GM13976 (cell line): ENCODE measurements at regions not wholly inside any gene's neighbourhood (a gene's known extent, or its start where the extent isn't known, plus 50 kb on each side); places are given as distances from the start of the nearest gene placed in this dataset.

Experiments
- DNase-seq: peaks from one replicate; pipeline ENCODE4 v3.0.0; 2012; ENCODE audit warnings: low spot score
- in situ Hi-C: fragments of 300-500 bp; cut with MboI; formaldehyde crosslinking; loops from one replicate; pipeline ENCODE4 v1.12.0; 2022; ENCODE audit warnings: low sequenced_read_pairs, mixed read lengths, inconsistent platforms; ENCODE audit not compliant: unreplicated experiment
- TF ChIP-seq, protein P1 (sequence below): IDR thresholded peaks from 2 replicates; pipeline ENCODE4 v1.5.1; 2012; ENCODE audit warnings: borderline replicate concordance, mild to moderate bottlenecking; ENCODE audit not compliant: insufficient read depth; ENCODE audit errors: extremely low read depth, missing control alignments, control extremely low read depth

DNA sequence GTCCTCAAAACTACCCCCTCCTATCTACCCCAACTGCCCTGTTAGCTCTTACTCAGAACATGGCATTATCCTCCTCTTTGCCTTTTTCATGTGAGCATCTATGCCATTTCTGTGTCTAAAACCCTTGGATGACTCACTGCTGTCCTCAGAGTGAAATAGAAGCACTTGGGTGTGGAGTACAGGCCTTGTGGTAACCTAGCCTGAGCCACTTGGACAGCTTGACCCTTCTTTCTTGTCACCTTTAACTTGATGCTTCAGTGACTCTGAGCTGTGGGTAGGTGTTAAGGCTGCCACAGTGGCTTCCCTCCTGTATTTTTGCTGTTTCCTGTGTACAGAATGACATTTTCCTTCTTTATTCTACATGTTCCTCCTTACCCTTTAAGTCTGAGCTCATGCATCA lies 391.4 kb downstream of the SH3GL2 start:
- TF ChIP-seq, protein P1, sequence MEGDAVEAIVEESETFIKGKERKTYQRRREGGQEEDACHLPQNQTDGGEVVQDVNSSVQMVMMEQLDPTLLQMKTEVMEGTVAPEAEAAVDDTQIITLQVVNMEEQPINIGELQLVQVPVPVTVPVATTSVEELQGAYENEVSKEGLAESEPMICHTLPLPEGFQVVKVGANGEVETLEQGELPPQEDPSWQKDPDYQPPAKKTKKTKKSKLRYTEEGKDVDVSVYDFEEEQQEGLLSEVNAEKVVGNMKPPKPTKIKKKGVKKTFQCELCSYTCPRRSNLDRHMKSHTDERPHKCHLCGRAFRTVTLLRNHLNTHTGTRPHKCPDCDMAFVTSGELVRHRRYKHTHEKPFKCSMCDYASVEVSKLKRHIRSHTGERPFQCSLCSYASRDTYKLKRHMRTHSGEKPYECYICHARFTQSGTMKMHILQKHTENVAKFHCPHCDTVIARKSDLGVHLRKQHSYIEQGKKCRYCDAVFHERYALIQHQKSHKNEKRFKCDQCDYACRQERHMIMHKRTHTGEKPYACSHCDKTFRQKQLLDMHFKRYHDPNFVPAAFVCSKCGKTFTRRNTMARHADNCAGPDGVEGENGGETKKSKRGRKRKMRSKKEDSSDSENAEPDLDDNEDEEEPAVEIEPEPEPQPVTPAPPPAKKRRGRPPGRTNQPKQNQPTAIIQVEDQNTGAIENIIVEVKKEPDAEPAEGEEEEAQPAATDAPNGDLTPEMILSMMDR = no peak

DNA sequence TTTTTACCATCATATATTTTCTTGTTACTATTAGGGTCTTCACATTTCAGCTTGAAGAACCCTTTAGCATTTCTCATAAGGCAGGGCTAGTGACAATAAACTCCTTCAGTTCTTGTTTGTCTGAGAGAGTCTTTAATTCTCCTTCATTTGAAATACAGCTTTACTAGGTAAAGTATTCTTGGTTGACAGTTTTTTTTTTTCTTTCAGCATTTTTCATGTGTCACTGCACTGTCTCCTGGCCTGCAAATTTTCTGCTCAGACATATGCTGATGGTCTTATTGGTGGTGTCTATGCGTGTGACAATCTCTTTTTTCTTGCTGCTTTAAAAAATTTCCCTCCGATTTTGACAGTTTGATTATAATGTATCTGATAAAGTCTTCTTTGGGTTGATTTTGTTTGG lies 399.9 kb downstream of the SH3GL2 start:
- no peak for DNase-seq
- TF ChIP-seq, protein P1 = no peak
- in situ Hi-C loops = no loop called here

More for the DNA sequence above, 391.4 kb downstream of the SH3GL2 start:
- in situ Hi-C loops = no loop called here
- no peak for DNase-seq

DNA sequence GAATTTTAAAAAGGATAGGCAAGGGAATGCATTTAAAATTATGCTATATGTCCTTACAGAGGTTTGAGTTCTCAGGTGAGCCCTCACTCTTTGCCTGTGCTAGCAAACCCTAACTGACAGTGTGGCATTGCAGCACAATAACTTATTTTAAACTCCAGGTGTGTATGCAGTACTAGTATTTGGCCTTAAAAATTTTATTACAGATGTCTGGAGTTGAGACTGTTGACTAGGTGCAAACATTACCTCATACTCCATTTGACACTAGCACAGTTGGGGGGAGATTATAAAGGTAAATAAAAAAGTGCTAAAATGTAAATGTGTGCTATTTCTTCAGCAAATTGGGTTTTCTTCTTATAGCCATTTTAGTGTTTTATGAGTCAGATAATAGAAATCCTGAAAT lies 407.7 kb downstream of the SH3GL2 start:
- DNase-seq = no peak
- TF ChIP-seq, protein P1 = no peak
- in situ Hi-C loops = no loop called here

DNA sequence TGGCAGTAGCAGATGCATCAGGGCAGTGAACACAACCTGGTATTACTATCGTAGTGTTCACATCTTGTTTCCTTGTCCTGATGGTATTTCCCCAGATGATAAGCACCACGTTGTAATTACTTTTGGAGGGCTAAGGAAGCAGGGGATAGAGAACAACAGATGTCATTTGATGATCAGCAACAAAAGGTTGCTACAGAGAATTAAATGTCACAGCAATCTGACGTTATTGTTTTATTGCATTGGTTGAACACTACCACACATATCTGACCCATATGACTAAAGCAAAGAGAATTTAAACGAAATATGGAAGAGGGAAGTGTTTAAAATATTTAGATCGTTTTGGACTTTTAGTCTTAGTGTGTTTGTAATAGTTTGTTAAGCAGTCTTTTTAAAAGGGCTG lies 408.3 kb downstream of the SH3GL2 start:
- DNase-seq = no peak
- TF ChIP-seq, protein P1 = no peak
- in situ Hi-C loops = no loop called here

DNA sequence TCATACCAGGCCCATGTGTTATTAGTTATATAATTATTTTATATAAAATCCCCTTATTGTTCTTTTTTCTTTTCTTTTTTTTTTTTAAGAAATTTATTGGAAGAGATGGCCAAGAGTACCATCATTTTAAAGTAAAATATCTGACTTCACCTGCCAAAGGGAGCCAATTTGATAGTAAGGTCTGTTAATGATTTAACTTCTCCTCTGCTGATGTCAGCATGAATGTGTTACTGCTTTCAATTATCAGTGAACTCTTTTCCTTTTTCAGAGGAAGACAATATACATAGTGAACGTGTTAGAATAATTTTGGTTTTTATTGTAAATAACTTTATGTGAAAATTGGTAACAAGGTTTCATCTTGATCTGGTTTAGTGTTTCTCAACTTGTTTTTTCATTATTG lies 409.6 kb downstream of the SH3GL2 start:
- in situ Hi-C loops = no loop called here
- DNase-seq = no peak
- TF ChIP-seq, protein P1 = no peak

DNA sequence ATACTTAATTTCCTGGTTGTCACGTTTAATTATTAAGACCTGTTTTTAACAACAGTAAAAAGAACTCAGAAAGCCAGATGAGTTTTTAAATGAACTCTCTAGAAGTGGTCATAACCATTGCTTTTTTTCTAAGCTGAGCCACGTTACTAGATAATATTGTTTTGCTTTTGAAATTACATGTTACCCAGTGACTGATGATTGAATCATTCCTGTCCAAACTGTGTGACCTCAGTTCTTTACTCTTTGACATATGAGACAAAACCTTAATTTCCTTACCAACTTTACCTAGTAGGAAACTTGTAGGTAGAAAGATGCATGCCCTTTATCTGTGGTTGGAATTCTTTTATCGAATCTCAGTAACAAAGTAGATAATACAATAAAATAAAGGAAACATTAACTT lies 411.7 kb downstream of the SH3GL2 start:
- in situ Hi-C loops = no loop called here
- TF ChIP-seq, protein P1 = no peak
- no peak for DNase-seq

DNA sequence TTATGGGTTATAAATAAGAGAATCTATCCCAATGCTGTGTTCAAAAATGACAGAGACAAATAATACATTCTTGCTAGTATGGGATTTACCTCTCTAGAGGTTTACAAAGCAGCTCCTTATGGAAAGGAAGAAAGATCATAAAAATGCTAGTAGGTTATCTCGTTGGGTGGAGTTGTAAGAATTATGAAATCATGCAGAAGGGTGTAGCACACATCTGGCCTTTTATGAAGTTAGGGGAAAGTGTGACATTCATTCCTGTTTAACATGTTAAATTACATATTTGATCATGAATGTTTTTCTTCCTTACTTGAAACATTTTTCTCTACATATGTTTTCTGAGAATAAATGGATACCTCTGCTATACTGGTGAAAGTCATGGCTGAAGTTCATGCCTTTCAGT lies 414.2 kb downstream of the SH3GL2 start:
- TF ChIP-seq, protein P1 = no peak
- in situ Hi-C loops = no loop called here
- no peak for DNase-seq
